HepG2 (cell line): ENCODE measurements at regions not wholly inside any gene's neighbourhood (a gene's known extent, or its start where the extent isn't known, plus 50 kb on each side); places are given as distances from the start of the nearest gene placed in this dataset.
"Not testable (repeated sequence)": the region's sequence is repeated elsewhere in the genome, so short reads cannot be mapped to it uniquely, and the experiment has no call there.

ENCODE experiments used
- MIXL1 ChIP-seq: IDR thresholded peaks from 2 replicates; pipeline ENCODE4 v1.6.1; 2016
- NFYB ChIP-seq: sonication (generic); formaldehyde crosslinking; IDR thresholded peaks from 2 replicates; pipeline ENCODE4 v1.4.0; 2020; ENCODE audit warnings: missing genetic modification reagents
- ZNF121 ChIP-seq: sonication (generic); formaldehyde crosslinking; IDR thresholded peaks from 2 replicates; pipeline ENCODE4 v1.5.0; 2020; ENCODE audit warnings: mild to moderate bottlenecking, missing genetic modification reagents
- ZNF382 ChIP-seq: sonication (generic); formaldehyde crosslinking; IDR thresholded peaks from 2 replicates; pipeline ENCODE4 v1.5.0; 2020; ENCODE audit warnings: missing genetic modification reagents, mild to moderate bottlenecking, borderline replicate concordance
- ZNF530 ChIP-seq: sonication (generic); formaldehyde crosslinking; IDR thresholded peaks from 2 replicates; pipeline ENCODE4 v1.5.0; 2020; ENCODE audit warnings: low read depth, mild to moderate bottlenecking, missing genetic modification reagents
- TF ChIP-seq, protein P1 (sequence below): sonication (generic); formaldehyde crosslinking; IDR thresholded peaks from 2 replicates; pipeline ENCODE4 v1.4.0; 2020; ENCODE audit warnings: missing genetic modification reagents, borderline replicate concordance

DNA sequence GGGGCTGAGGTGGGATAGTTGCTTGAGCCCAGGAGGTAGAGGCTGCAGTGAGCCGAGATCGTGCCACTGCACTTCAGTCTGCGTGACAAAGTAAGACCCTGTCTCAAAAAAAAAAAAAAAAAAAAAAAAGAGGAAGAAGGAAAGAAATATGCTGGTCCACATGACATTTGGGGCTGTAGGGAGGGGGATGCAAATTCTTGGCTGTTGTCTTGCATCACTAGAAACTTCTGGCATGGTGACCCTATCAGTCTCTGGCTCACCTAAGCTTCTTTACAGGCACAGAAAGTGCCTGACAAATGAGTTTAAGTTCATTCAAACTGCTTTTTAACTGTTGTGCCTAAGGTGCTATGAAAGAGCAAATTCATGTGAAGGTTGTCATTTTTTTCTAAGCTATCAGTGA is 93.5 kb downstream of the NBPF8 start:
- TF ChIP-seq ZNF530 (CRISPR knock-in tag); MIXL1; ZNF121 (CRISPR knock-in tag); ZNF382 (CRISPR knock-in tag); NFYB (CRISPR knock-in tag): not testable (repeated sequence)
- TF ChIP-seq, protein P1, sequence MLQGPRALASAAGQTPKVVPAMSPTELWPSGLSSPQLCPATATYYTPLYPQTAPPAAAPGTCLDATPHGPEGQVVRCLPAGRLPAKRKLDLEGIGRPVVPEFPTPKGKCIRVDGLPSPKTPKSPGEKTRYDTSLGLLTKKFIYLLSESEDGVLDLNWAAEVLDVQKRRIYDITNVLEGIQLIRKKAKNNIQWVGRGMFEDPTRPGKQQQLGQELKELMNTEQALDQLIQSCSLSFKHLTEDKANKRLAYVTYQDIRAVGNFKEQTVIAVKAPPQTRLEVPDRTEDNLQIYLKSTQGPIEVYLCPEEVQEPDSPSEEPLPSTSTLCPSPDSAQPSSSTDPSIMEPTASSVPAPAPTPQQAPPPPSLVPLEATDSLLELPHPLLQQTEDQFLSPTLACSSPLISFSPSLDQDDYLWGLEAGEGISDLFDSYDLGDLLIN (CRISPR knock-in tag), result not testable (repeated sequence)
